ENCODE measurements at regions not wholly inside any gene's neighbourhood (a gene's known extent, or its start where the extent isn't known, plus 50 kb on each side); places are given as distances from the start of the nearest gene placed in this dataset.

- no peak for DNase-seq (ENCODE audit: low spot score)
- no peak overlapping the region for H3K4me3 Mint-ChIP-seq
- H3K36me3 Mint-ChIP-seq: no peaks in the 10 kb centered on the region
Observed at GRCh38 chr6:168371618-168371980, 52.0 kb upstream of the DACT2 start.

GRCh38 chr6:168371981-168372711 is 52.6 kb upstream of the DACT2 start:
- Mint-ChIP-seq H3K27me3 (ENCODE audit: low read depth) (peaks cover 4% of the 10 kb centered on the region; the same call in 1 of the 2 replicates), H3K27ac (no peak overlapping the region), H3K9me3 (no peaks in the 10 kb centered on the region), H3K4me1 (peaks cover 11% of the 10 kb centered on the region), H3K36me3 (no peaks in the 10 kb centered on the region), H3K4me3 (no peak overlapping the region)
- no peak for ATAC-seq
- DNase-seq (ENCODE audit: low spot score): no peak
- ChIA-PET POLR2A (no interaction called here), CTCF (no interaction called here)
- TF ChIP-seq PREB (CRISPR knock-in tag; IDR thresholded peaks at IDR 0.05; ENCODE audit: borderline replicate concordance) (no peak), ZBTB21 (CRISPR knock-in tag; IDR thresholded peaks at IDR 0.05; ENCODE audit: borderline replicate concordance) (no peak), ZNF281 (CRISPR knock-in tag; IDR thresholded peaks at IDR 0.05) (no peak), ZNF121 (CRISPR knock-in tag; IDR thresholded peaks at IDR 0.05) (no peak), ZNF532 (CRISPR knock-in tag; IDR thresholded peaks at IDR 0.05; ENCODE audit: borderline replicate concordance) (no peak), GTF2I (CRISPR knock-in tag; conservative IDR thresholded peaks at IDR 0.05) (no peak), PRRX2 (CRISPR knock-in tag; IDR thresholded peaks at IDR 0.05) (no peak), SOX15 (CRISPR knock-in tag; IDR thresholded peaks at IDR 0.05) (no peak), ATF6 (CRISPR knock-in tag; IDR thresholded peaks at IDR 0.05) (no peak)
- TF ChIP-seq, protein P1, sequence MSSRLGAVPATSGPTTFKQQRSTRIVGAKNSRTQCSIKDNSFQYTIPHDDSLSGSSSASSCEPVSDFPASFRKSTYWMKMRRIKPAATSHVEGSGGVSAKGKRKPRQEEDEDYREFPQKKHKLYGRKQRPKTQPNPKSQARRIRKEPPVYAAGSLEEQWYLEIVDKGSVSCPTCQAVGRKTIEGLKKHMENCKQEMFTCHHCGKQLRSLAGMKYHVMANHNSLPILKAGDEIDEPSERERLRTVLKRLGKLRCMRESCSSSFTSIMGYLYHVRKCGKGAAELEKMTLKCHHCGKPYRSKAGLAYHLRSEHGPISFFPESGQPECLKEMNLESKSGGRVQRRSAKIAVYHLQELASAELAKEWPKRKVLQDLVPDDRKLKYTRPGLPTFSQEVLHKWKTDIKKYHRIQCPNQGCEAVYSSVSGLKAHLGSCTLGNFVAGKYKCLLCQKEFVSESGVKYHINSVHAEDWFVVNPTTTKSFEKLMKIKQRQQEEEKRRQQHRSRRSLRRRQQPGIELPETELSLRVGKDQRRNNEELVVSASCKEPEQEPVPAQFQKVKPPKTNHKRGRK (CRISPR knock-in tag; IDR thresholded peaks at IDR 0.05; ENCODE audit: borderline replicate concordance): no peak

More at GRCh38 chr6:168371618-168371980, 52.0 kb upstream of the DACT2 start:
- TF ChIP-seq ATF3 (CRISPR knock-in tag; conservative IDR thresholded peaks at IDR 0.05) (no peak), RELA (CRISPR knock-in tag; IDR thresholded peaks at IDR 0.05; ENCODE audit: borderline replicate concordance) (no peak), ZNF423 (CRISPR knock-in tag; IDR thresholded peaks at IDR 0.05) (no peak), NR2C2 (CRISPR knock-in tag; IDR thresholded peaks at IDR 0.05) (no peak), NR1H2 (CRISPR knock-in tag; IDR thresholded peaks at IDR 0.05) (no peak), ZNF219 (CRISPR knock-in tag; IDR thresholded peaks at IDR 0.05; ENCODE audit: borderline replicate concordance) (no peak)
- TF ChIP-seq, protein P2, sequence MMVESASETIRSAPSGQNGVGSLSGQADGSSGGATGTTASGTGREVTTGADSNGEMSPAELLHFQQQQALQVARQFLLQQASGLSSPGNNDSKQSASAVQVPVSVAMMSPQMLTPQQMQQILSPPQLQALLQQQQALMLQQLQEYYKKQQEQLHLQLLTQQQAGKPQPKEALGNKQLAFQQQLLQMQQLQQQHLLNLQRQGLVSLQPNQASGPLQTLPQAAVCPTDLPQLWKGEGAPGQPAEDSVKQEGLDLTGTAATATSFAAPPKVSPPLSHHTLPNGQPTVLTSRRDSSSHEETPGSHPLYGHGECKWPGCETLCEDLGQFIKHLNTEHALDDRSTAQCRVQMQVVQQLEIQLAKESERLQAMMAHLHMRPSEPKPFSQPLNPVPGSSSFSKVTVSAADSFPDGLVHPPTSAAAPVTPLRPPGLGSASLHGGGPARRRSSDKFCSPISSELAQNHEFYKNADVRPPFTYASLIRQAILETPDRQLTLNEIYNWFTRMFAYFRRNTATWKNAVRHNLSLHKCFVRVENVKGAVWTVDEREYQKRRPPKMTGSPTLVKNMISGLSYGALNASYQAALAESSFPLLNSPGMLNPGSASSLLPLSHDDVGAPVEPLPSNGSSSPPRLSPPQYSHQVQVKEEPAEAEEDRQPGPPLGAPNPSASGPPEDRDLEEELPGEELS (CRISPR knock-in tag; IDR thresholded peaks at IDR 0.05): no peak
- TF ChIP-seq, protein P3, sequence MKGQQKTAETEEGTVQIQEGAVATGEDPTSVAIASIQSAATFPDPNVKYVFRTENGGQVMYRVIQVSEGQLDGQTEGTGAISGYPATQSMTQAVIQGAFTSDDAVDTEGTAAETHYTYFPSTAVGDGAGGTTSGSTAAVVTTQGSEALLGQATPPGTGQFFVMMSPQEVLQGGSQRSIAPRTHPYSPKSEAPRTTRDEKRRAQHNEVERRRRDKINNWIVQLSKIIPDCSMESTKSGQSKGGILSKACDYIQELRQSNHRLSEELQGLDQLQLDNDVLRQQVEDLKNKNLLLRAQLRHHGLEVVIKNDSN (CRISPR knock-in tag; IDR thresholded peaks at IDR 0.05): no peak
- Mint-ChIP-seq H3K27me3 (ENCODE audit: low read depth) (peaks cover 4% of the 10 kb centered on the region; the same call in 1 of the 2 replicates), H3K27ac (no peak overlapping the region), H3K9me3 (peaks cover 2% of the 10 kb centered on the region; the same call in 1 of the 2 replicates), H3K4me1 (peaks cover 11% of the 10 kb centered on the region)
- ChIA-PET POLR2A (no interaction called here), CTCF (interaction anchor here (2.4 kb wide), 1 partner anchor 80 kb away, joined by 9 read pairs; no protein-coding TSS in a partner anchor)
- no peak for ATAC-seq
